ENCODE measurements at regions not wholly inside any gene's neighbourhood (a gene's known extent, or its start where the extent isn't known, plus 50 kb on each side); places are given as distances from the start of the nearest gene placed in this dataset.

DNA sequence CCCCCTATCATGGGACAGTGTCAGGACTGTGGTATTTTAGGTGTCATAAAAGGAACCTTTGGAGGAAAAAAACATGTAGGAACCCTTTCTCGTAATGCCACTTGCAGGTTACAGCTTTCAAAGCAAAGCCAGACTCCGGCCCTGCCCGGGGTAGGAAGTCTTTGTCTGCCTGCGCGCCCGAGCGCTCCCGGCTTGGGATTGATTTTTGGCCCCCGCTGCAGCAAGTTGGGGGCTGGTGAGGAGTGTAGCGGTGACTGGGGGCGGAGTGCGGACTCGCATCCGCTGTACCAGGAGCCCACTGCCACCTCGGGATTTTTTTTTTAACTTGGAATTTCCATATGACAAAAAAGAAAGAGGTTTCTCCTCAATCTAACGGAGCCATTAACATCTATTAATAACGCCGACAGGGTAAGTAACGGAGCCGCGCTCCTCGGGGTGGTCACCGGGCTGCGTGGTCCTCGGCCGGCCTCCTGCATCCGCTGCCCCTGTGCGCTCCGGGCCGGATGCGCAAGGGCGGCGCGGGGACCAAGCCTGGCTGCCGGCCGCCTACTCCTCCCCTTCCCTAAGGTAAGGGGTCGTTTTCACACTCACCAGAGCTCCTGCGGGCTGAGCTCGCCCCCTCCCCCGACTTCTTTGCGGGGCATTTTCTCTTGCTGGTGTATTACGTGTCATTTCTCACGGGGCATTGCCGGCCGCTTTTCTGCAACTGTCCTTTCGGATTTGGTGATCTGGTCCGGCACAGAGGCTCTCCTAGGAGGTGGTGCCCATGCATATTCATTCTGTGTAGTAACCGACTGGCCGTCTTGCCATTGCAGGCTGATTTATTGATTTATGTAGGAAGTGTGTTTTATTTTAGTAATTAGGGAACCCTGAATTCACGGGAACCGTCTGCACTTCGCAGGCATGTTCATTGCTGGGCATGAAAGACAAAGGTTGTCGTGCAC, 219.8 kb upstream of the TOPAZ1 start:
- Histone ChIP-seq H3K79me2 (ENCODE audit: insufficient read depth, low read length) (peaks cover 41% of the 10 kb centered on the region), H3K27me3 (ENCODE audit: insufficient read depth, low read length) (peaks cover 8% of the 10 kb centered on the region), H3K36me3 (ENCODE audit: insufficient read depth, low read length) (no peaks in the 10 kb centered on the region), H2AFZ (ENCODE audit: low read length) (peak overlapping the region; percentile 78), H3K4me2 (ENCODE audit: insufficient read depth, low read length) (peak overlapping the region; percentile 85), H3K4me1 (ENCODE audit: insufficient read depth, low read length) (peaks cover 7% of the 10 kb centered on the region), H3K27ac (ENCODE audit: low read depth, low read length) (no peak overlapping the region), H3K4me3 (ENCODE audit: insufficient read depth, low read length) (peak overlapping the region; percentile 72), H3K9me3 (ENCODE audit: low read depth, low read length) (no peaks in the 10 kb centered on the region), H4K20me1 (ENCODE audit: insufficient read depth, low read length) (no peaks in the 10 kb centered on the region)
- DNase-seq (ENCODE audit: insufficient read length, low spot score, missing footprints): peak; percentile 82
- no peak for TF ChIP-seq CTCF (IDR thresholded peaks at IDR 0.05; ENCODE audit: extremely low read depth, low read depth, low read length)

DNA sequence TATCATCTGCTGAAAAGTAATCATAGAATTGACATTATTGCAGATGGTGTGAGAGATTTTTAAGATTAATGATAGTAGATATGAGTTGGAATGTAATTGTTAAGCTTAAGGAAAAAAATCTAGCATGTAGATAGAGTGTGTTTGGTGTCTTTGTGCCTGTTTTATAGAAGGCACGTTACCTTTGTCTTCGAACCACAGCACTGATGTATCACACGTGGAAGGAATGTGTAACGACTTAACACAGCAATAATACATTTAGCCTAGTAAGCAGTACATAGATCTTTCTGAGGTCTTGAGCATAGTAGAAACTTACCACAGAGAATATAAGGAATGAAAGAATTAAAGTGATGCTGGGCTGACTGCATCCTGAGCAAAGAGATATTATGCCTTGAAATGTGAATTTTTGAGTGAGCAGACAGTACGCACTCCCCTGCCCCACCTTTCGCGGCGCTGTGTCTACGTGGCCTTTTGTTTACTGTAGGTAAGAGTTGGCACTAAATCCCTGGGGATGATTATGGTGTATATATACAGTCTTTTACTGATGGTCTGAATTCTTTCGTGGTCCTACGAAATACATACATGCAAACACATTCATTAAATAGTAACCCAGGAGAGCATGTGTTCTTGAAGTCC, 217.6 kb upstream of the TOPAZ1 start:
- Histone ChIP-seq H3K36me3 (ENCODE audit: insufficient read depth, low read length) (no peaks in the 10 kb centered on the region), H3K4me2 (ENCODE audit: insufficient read depth, low read length) (no peak overlapping the region), H3K79me2 (ENCODE audit: insufficient read depth, low read length) (peaks cover 39% of the 10 kb centered on the region), H3K27me3 (ENCODE audit: insufficient read depth, low read length) (peaks cover 8% of the 10 kb centered on the region), H3K27ac (ENCODE audit: low read depth, low read length) (no peak overlapping the region), H3K4me3 (ENCODE audit: insufficient read depth, low read length) (no peak overlapping the region), H3K9me3 (ENCODE audit: low read depth, low read length) (no peaks in the 10 kb centered on the region), H4K20me1 (ENCODE audit: insufficient read depth, low read length) (no peaks in the 10 kb centered on the region), H2AFZ (ENCODE audit: low read length) (no peak overlapping the region), H3K4me1 (ENCODE audit: insufficient read depth, low read length) (peaks cover 7% of the 10 kb centered on the region)
- DNase-seq (ENCODE audit: insufficient read length, low spot score, missing footprints): no peak
- no peak for TF ChIP-seq CTCF (IDR thresholded peaks at IDR 0.05; ENCODE audit: extremely low read depth, low read depth, low read length)

GRCh38 chr3:44026220-44026865, 215.3 kb upstream of the TOPAZ1 start:
- TF ChIP-seq CTCF (IDR thresholded peaks at IDR 0.05; ENCODE audit: extremely low read depth, low read depth, low read length): no peak
- H3K27me3 ChIP-seq (ENCODE audit: insufficient read depth, low read length): peaks cover 7% of the 10 kb centered on the region
- no peak overlapping the region for H3K4me2 ChIP-seq (ENCODE audit: insufficient read depth, low read length)
- peaks cover 5% of the 10 kb centered on the region for H3K4me1 ChIP-seq (ENCODE audit: insufficient read depth, low read length)
- no peak for DNase-seq (ENCODE audit: insufficient read length, low spot score, missing footprints)
- H3K4me3 ChIP-seq (ENCODE audit: insufficient read depth, low read length): no peak overlapping the region
- no peak overlapping the region for H3K27ac ChIP-seq (ENCODE audit: low read depth, low read length)
- no peaks in the 10 kb centered on the region for H3K9me3 ChIP-seq (ENCODE audit: low read depth, low read length)
- peaks cover 44% of the 10 kb centered on the region for H3K79me2 ChIP-seq (ENCODE audit: insufficient read depth, low read length)
- no peak overlapping the region for H2AFZ ChIP-seq (ENCODE audit: low read length)
- H4K20me1 ChIP-seq (ENCODE audit: insufficient read depth, low read length): no peaks in the 10 kb centered on the region
- H3K36me3 ChIP-seq (ENCODE audit: insufficient read depth, low read length): no peaks in the 10 kb centered on the region

GRCh38 chr3:44029100-44029499, 212.6 kb upstream of the TOPAZ1 start:
- Histone ChIP-seq H3K79me2 (ENCODE audit: insufficient read depth, low read length) (peaks cover 40% of the 10 kb centered on the region), H3K4me3 (ENCODE audit: insufficient read depth, low read length) (no peak overlapping the region), H3K27ac (ENCODE audit: low read depth, low read length) (no peak overlapping the region), H3K4me1 (ENCODE audit: insufficient read depth, low read length) (no peaks in the 10 kb centered on the region), H3K9me3 (ENCODE audit: low read depth, low read length) (no peaks in the 10 kb centered on the region), H3K36me3 (ENCODE audit: insufficient read depth, low read length) (no peaks in the 10 kb centered on the region), H3K4me2 (ENCODE audit: insufficient read depth, low read length) (no peak overlapping the region), H2AFZ (ENCODE audit: low read length) (no peak overlapping the region), H4K20me1 (ENCODE audit: insufficient read depth, low read length) (peaks cover 3% of the 10 kb centered on the region), H3K27me3 (ENCODE audit: insufficient read depth, low read length) (no peaks in the 10 kb centered on the region)
- no peak for DNase-seq (ENCODE audit: insufficient read length, low spot score, missing footprints)
- TF ChIP-seq CTCF (IDR thresholded peaks at IDR 0.05; ENCODE audit: extremely low read depth, low read depth, low read length): no peak

Data from osteoblast (primary cell).